D341Med (cell line): ENCODE measurements at regions not wholly inside any gene's neighbourhood (a gene's known extent, or its start where the extent isn't known, plus 50 kb on each side); places are given as distances from the start of the nearest gene placed in this dataset.

Experiments
- DNase-seq: peaks from one replicate; pipeline ENCODE4 v3.0.0; 2012; ENCODE audit warnings: low spot score

GRCh38 chr21:35895598-35895997, 164.7 kb downstream of the SETD4 start:
- DNase-seq = no peak

DNA sequence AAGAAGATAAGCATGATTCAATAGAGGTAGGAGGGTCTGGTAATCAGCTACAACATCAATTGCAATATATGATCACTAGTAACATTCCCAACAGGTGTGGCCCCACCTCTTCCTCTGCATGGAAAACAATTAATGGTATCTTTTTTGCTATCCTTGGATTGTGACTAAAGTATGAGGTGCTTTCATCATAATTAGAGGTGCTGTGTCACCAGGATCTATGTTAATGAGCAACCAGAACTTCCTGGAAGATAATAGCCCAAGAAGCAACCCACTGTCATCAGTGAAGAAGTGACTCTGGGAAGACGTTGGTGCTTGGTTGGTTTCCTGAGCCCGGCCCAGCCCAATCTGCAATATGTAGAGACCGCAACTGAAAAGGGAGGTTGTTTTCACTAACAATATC, 167.2 kb downstream of the SETD4 start:
- DNase-seq = no peak

DNA sequence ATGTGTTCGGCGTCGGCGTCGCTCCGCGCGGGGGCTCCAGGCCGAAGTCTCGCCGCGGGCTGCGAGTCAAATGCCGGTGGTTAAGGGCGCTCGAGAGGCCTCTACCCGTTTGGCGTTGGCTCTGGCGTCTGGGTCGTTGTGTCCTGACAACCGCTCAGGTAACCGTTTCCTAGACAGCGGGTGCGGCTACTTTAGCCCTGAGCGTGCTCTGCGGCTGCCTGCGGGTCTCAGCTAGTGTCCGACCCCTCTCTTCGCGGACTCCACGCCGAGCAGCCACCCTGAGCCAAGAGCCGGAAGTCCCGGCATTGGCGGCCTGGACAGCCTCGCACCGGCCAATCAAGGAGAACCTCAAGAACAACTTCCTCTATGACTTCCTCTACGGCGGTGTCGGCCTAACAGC, 173.4 kb downstream of the SETD4 start:
- no peak for DNase-seq

DNA sequence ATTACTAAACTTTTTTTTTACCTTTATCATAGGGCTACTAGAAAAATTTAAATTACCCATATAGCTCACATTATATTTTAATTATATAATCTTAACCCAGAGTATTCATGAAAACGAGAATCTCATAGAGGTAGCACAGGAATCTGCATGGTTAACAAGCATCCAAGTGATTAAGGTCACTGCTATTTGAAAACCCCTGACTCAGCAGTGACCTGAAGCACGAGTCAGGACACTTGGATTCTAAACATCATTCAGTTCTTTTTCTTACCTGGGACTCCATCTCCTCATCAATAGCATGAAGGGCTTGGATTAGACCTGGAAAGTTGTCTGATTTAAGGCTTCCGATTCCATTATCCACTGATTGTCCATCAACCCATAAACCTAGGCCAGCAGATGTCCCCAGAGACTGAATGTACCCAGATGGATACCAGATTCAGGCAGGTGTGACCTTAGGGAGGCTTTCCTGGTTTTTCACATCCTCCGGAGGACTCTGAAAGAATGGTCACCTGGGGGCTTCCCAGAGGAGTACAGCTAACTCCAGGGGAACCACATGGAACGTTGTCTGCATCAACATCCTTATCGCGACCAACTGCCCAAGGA, 174.3 kb downstream of the SETD4 start:
- DNase-seq = no peak

DNA sequence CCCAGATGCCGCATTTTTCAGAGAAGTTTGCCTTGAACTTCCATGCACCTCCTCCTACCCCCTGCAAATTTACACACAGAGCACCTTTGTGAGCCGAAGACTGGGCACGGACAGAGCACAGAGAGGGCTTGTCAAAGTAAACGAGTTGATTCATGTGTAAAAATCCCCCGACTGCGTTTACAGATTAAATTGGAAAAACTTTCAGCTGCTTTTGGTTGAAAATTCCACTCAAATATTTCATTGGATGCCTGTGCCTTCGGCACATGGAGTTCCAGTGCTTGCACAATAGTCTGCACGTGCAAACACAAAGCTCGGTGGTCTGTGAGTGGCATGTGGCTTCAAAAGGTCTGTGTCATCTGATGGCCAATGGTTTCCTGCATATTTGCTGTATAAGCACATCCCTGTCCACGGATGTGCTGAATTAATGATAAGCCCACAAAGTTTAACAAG, 177.5 kb downstream of the SETD4 start:
- DNase-seq = no peak

GRCh38 chr21:35873441-35873840, 186.9 kb downstream of the SETD4 start:
- no peak for DNase-seq

DNA sequence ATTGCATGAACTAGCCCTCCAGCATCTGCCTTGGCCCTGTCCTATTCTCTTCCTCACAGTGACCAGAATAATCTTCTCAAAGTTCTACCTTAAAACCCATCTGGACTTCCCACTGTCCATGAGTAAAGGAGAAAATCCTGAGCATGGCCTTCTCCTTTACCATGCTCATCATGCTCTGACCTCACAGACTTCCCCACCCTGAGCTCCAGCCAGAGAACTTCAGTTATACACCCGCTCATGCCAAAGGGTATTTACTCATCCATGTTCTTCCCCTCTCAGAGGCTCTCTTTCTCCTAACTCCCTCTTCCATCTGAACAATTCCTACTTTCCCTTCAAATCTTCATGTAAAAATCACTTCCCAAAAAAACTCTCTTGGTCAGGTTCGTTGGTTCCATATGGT, 188.4 kb downstream of the SETD4 start:
- no peak for DNase-seq

DNA sequence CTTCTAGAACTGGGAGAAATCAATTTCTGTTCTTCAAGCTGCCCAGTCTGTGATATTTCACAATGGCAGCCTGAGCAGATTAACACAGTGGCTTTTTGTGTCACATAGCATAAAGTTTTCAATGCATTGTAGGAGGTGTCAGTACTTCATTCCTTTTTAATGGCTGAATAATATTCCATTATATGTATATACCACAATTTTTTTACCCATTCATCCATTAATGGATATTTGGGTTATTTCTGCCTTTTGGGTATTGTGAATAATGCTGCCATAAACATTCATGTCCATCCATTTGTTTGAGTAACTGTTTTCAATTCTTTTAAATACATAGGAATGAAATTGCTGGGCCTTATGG, 191.5 kb downstream of the SETD4 start:
- DNase-seq = no peak

DNA sequence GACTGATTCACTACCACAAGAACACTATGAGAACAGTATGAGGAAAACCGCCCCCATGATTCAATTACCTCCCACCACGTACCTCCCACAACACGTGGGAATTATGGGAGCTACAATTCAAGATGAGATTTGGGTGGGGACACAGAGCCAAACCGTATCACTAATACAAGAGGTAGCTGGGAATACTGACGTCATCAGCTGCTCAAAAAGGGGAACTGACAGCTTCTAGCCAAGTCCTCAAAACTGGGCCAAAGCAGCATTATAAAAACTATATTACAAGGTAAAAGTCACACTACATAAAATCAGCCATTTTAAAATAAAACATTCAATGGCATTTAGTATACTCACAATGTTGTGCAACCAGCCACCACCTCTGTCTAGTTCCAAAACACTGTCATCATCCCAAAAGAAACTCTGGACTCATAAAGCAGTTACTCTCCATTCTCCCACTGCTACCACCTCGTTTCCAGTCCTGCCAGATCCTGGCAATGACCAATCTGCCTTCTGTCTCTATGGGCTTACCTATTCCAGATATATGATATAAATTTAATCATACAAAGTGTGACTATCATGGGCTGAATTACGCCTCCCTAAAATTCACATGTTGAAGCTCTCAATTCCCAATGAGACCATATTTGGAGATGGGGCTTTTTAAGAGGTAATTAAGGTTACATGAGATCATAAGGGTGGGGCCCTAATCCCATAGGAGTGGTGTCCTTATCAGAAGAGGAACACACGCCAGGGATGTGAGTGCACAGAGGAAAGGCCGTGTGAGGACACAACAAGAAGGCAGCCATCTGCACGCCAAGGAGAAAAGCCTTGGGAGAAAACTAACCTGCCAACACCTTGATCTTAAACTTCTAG, 192.1 kb downstream of the SETD4 start:
- DNase-seq = no peak

DNA sequence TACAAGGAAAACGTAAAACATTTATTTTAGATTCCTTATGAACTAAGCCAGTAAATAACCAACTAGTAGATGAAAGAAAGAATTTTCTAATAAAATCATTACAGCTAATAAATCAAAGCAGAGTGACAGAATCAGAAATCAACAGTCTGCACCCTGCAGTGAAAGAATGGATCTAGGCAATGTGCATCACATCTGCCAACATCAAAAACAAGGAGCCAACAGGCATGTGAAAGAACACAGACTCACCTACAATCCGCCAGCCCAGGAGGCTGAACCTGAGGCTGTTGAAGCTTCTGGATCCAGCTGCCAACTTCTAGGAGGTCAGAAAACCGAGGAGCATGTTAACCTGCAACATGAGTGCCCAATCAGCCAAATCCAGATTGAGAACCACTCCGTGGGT, 196.3 kb downstream of the SETD4 start:
- no peak for DNase-seq

DNA sequence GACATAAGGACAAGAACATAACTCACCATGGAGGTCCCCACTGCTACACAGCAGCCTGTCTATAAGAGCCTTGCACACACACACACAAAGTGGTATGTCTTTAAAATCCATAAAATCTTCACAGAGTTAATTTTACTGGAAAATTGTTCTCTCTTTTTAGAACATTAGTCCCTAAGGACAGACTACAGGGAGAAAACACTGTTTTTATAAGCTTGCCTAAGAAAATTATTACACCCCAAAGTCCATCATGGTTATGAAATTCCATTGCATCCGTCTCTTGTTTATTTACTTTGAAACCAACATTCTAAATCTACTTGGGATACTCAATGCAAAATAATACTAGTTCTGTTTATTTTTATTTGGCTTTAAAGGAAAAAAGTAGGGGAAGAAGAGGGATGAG, 197.4 kb downstream of the SETD4 start:
- no peak for DNase-seq

DNA sequence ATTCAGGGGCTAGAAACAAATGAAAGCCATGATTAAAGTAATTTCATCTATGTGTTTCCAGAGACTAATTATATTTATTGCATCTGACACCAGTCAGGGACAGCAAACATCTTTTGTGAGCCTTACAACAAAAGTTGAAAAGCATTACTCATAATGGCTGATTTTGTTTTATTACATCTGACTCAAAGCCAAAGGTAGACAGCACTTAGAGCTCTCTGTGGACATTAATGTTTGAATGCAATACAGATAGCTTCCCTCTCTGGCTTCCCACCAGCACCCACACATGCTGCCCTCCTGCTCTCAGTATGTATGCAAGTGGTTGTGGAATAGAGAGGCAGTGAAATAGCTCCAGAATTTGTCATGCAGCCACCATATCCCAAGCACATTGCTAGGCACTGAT, 198.7 kb downstream of the SETD4 start:
- DNase-seq = no peak

DNA sequence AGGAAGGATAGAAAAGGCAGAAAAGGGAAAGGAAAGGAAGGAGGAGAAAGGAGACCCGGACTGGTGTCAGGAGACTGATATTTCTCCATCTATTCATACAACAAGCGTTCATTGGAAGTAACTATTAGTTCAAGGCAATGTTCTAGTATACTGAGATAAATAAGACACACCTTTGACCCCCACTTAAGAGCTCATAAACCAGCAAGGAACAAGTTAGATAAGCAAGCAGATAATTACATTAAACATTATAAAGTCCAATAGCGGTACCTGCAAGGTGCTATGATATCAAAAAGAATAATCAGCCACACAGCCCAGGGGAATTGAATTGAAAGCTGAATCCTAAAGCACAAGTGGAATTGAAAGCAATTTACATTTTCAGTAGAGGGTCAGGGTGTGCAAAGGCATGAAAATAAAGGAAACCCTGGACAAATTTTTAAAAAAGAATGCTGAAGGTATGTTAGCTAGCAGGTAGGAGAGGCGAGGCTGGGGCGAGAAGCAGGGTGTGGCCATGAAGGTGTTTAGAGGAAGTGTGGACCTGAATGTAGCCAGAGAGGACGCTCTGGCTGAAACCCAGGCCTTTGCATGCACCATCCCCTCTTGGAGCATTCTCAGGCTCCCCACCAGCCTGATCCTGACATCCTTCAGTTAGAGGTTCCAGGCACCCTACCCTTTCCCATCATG, 200.0 kb downstream of the SETD4 start:
- no peak for DNase-seq

- DNase-seq = no peak
Measured at GRCh38 chr21:35859677-35860076, 200.6 kb downstream of the SETD4 start.

GRCh38 chr21:35857095-35857494, 203.2 kb downstream of the SETD4 start:
- no peak for DNase-seq

DNA sequence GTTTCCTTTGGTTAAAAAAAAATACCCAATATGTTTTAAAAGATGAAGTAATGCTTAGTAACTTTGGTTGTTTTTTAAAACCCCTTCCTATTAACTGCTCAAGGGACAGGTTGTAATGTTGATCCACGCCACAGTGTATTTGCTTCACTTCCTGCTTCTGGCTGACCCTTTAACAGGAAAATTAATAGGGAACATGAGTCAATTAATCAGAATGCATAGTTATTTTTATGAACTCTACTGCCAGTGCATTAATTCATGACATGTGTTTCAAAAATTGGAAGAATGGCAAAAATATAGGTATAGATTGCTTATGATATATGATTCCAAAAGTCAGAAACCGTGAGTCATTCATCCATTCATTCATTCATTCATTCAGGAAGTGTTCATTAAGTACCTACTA, 204.8 kb downstream of the SETD4 start:
- no peak for DNase-seq

- DNase-seq = no peak
Measured at GRCh38 chr21:35854281-35854680, 206.0 kb downstream of the SETD4 start.

GRCh38 chr21:35853321-35854239, 206.7 kb downstream of the SETD4 start:
- no peak for DNase-seq

DNA sequence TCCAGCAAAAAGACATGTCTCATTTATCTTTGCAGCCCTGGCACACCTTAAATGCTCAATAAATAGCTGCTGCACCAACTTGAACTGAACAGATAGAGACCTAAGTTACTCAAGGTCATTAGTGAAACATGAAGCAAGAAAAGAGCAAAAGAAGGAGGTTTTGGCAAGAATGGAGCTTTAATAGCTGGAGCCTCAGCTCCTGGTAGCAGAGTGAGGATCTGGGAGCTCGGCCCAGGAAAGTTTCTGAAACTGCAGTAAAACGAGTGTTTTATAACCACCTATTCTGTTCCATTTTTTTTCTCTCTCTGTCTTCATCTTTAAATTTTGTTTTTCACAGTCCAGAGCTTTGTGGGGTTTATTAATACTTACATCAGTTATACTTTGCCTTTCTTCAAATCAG, 207.5 kb downstream of the SETD4 start:
- DNase-seq = no peak

DNA sequence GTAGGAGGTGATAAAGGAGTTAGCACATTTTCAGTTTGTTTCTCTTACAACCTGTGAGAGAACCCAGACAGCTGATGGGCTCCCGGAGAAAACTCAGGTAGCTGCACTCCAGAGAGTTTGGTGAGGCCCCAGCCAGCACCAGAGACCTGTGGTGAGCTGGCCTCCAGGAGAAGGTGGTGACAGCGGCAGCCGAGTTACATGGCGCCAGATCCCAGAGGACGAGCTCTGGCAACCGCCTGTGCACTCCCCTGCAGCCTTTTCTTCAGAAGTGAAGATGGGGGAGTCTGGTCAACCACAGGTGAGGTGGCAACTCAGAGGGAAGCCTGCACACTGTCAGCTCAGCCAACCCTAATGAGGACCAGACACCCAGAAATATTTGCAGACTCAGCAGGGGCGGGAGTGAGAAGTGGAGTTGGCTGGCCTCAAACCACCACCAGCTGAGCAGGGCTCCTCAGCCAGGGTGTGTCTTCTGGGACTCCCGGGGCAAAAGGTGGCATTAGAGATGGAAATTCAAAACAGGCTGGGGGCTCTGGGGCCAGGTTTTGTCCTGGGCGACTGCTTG, 209.7 kb downstream of the SETD4 start:
- no peak for DNase-seq

DNA sequence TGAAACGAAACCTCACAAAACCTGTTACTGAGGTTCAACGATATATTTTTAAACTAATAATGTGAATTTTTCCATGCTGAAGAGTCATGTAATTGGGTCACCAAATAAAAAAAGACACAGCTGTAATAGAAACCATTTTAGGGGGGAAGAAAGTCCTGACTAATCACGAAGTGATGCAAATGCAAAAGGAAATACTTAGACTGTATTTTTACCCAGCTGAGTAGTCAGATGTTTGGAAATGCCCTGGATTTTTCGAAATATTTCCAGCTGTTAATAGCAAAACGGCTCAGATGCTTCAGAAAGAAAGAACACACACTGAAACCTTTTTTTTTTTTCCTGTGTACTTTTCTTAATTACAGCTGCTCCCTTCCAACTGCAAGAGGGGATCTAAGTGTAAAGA, 210.3 kb downstream of the SETD4 start:
- no peak for DNase-seq

DNA sequence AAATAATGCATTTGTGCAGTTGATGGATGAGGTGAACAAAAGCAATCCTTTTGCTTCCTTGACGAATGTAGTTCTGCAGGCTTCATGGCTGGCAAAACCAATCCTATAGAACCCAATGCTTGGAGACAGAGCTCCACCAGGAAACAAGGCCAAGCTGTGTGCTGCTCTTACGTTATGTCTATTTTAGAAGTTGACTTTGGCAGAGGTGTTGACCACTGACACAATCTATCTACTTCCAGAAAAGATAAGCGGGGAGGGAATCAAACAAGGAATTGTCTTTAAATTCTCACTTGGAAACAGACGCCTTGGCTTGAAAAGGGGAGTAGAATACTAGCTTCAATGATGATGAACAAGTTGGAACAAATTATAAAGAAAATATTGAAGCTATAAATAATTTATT, 211.2 kb downstream of the SETD4 start:
- no peak for DNase-seq
